Head of caudate nucleus (tissue), 42 donors: ENCODE measurements at regions not wholly inside any gene's neighbourhood (a gene's known extent, or its start where the extent isn't known, plus 50 kb on each side); places are given as distances from the start of the nearest gene placed in this dataset.

Experiments used
- DNase-seq, 42 donors: peaks; one replicate each; pipeline versions ENCODE4 v3.0.0 to v3.0.0-alpha.2; 2020 to 2021; ENCODE audit warnings: mixed read lengths in 7 of 42
- intact Hi-C: fragments of 100-400 bp; cut with DNase I; formaldehyde crosslinking; loops from one replicate; pipeline ENCODE4 v1.15.0; 2022

DNA sequence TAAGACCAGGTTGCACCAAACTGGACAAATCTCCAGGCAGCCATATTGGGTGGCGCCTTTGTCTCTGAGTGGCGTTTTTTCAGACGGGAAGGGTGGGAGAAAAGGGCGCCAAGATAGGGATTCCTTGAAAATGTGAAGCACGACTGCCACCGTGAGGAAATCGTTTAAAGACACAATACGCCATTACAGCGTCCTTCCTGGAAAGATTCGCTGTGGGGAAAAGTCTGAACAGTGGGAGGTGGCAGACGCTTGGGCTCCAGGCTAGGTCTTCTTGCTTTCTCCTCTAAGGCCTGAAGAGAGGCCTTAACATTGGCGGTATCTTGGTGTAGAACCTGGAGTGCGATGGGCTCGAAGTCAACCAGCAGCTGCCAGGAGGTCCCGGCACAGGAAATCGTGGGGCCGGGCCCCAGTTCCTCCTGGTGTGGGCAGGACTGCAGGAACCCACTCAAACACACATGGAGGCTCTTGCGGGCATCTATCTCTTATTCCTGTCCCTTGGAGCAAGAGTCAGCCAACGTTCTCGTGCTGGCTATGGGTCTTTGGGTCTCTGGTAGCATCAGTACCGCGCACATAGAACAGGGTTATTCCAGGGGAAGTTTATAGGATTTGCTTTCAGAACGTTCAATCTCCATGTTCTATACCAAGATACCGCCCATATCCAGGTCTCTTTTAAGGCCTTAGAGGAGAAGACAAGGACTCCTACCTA, 208.8 kb downstream of the OR13H1 start:
- intact Hi-C loops: no loop called here

DNA sequence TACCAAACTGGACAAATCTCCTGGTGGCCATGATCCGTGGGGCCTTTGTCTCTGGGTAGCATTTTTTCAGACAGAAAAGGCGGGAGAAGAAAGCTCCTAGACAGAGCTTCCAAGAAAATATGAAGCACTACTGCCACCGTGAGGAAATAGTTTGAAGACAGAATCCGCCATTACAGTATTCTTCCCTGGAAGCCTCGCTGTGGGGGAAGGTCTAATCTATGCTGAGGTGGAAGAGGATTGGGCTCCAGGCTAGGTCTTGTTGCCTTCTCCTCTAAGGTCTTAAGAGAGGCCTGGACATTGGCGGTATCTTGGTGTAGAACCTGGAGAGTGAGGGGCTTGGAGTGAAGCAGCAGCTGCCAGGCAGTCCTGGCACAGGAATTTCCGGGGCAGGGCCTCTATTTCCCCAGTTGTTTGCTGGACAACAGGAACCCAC, 218.9 kb downstream of the OR13H1 start:
- intact Hi-C loops: no loop called here

More for the DNA sequence above, 208.8 kb downstream of the OR13H1 start:
- DNase-seq: peak in 27 of 42 donors; percentile 44 to 93 (median 82)

DNA sequence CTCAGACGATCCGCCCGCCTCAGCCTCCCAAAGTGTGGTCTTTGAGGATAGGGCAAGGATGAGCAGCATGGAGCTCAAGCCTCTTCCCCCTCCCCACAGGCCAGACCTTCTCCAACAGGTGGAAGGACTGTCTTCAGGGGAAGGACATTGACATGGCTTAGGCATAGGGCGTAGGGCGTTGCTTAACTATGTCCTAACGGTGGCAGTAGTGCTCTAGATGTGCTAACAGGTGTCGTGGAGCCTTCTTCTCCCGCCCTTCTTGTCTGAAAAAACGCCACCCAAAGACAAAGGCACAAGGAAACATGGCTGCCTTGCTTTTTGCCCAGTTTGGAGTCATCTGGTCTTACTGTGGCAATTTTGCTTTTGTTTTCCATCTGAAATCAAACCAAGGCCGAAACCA, 219.8 kb downstream of the OR13H1 start:
- peak in 27 of 42 donors; percentile 26 to 94 (median 81) for DNase-seq

More for the DNA sequence above, 218.9 kb downstream of the OR13H1 start:
- DNase-seq: peak in 24 of 42 donors; percentile 1 to 88 (median 58)

DNA sequence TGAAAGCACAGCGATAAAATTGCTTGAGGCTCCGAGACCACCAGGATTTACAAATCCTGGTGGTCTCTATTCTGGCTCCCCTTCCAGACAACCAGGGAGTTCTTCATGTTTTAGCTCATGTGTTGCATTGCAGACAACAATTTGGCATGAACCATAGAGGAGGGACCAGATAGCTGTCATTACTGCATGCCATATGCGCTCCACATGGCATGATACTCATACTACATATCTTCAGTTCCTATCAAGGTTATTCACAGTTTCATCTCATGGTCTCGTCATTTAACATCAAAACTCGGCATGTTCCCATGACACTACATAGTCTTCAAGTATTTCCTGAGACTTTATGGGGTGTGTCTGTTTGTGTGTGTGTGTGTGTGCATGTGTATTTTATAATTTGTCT, 220.3 kb downstream of the OR13H1 start:
- no peak for DNase-seq
- intact Hi-C loops: no loop called here

More for the DNA sequence above, 219.8 kb downstream of the OR13H1 start:
- intact Hi-C loops: no loop called here

DNA sequence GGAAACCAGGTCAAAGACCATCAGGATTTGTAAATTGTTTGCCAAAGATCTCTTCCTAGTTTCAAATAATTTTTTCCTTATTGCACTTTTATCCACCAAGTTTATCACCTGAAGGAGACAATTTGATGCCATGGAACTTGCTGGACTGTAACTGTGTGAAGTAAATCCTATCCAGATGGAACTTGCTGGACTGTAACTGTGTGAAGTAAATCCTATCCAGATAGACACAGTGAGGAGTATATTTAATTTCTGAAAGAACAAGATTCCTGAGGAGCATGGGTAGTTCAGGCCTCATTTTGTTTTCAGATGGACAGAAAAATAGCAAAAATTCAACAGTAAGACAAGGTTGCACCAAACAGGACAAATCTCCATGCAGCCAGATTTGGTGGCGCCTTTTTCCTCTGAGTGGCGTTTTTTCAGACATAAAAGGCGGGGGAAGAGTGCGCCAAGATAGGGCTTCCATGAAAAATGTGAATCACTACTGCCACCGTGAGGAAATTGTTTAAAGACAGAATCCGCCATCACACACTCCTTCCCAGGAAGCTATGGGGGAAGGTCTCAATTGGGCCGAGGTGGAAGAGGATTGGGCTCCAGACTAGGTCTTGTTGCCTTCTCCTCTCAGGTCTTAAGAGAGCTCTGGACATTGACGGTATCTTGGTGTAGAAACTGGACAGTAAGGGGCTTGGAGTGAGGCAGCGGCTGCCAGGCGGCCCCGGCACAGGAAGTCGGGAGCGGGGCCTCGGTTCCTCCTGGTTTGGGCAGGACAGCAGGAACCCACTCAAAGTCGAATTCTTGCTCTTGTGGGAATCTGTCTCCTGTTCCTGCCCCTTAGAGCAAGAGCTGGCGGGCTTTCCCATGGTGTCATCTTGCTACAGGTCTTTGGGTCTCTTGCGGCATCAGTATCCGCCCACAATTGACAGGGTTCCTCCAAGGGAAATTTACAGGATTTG, 234.7 kb downstream of the OR13H1 start:
- intact Hi-C loops: no loop called here
- DNase-seq: peak in 26 of 42 donors; percentile 32 to 90 (median 74)

DNA sequence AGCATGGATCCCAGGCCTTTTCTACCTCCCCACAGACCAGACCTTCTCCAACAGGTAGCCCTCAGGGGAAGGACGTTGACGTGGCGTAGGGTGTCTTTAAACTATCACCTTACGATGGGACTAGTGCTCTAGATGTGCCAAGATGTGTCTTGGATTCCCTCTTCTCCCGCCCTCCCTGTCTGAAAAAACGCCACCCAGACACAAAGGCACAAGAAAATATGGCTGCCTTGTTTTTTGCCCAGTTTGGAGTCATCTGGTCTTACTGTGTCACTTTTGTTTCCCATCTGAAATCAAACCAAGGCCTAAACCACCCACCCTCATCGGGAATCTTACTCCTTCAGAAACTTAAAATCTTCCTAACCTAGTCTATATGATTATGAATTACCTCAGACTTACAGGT, 235.4 kb downstream of the OR13H1 start:
- intact Hi-C loops: no loop called here

DNA sequence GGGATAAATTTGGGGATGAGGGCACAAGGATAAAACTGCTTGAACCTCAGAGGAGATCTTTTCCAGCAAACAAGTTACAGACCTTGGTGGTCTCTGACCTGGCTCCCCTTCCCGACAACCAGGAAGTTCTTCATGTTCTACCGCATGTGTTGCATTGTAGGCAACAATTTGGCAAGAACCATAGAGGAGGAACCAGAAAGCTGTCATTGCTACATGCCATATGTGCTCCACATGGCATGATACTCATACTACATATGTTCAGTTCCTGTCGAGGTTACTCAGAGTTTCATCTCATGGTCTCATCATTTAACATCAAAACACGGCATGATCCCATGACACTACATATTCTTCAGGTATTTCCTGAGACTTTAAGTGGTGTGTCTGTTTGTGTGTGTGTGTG, 235.9 kb downstream of the OR13H1 start:
- no peak for DNase-seq
- intact Hi-C loops: no loop called here

More for the DNA sequence above, 235.4 kb downstream of the OR13H1 start:
- DNase-seq: no peak

DNA sequence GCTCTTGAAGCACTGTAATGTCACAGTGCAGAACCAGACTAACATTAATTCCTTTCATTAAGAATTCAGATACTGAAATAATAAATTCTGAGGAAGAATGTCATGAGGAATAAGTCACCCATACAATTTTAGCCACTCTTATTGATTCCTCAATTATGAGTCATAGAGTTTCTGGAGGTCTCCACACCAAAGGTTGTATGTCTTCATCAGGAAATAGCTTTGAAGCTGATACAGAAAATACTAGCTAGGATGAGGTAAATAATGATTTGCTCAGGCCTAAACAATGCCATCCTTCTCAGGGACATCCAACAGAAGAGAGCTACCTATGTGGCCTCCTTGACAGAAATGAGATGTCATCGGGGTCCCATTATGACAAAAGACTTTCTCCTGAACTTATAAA, 238.8 kb downstream of the OR13H1 start:
- intact Hi-C loops: no loop called here
- no peak for DNase-seq

DNA sequence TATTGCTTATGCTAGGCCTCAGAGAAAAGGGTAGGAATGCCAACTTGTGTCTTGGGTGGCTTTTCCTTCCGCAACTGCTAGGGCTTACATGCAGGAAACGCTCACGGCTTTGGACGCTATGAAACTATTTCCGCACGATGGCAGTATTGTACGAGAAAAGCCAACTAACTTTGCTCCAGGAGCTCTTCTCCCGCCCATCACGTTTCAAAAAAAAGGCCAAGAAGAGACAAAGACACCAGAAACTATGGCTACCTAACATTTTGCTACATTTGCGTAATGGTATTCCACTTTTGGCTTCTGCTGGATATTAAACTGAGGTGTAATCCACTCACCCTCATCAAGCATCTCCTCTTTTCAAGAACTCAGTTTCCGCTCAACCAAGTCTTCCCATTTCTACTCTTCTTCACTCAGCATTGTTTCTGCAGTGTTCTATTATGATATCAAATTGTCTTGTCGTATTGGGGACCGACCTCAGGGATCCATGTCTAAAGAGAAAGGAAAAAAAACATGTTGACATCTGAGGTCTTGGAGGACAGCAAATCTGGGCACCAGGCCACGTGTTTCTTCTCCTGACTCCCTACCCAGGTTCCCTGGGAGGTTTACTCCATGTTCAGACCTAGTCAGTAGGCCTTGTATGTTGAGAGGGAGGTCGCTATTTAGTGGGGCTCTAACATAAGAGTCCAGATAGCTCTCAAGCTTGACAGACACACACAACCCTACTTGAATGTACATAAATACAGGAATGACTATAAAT, 239.4 kb upstream of the STK26 start:
- intact Hi-C loops: no loop called here
- peak in 27 of 42 donors; percentile 19 to 93 (median 75) for DNase-seq

DNA sequence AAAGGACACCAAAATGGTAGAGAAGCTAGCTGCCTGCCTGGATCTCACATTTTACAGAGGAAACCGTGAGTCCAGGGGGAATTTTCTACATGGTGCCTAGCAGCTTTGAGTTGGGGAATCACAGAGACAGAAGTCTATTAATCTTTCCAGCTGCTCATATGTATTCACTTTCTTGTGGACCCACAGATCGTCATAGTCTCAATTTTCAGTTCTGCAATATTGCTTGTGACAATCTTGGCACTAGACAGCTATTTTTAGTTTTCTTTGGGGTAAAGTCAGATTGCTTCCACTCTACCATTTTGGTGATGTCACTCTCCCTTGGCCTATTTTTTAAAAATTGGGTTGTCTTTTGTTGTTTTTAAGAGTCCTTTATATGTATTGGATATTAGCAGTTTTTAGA, 233.4 kb upstream of the STK26 start:
- DNase-seq: no peak
- intact Hi-C loops: no loop called here

DNA sequence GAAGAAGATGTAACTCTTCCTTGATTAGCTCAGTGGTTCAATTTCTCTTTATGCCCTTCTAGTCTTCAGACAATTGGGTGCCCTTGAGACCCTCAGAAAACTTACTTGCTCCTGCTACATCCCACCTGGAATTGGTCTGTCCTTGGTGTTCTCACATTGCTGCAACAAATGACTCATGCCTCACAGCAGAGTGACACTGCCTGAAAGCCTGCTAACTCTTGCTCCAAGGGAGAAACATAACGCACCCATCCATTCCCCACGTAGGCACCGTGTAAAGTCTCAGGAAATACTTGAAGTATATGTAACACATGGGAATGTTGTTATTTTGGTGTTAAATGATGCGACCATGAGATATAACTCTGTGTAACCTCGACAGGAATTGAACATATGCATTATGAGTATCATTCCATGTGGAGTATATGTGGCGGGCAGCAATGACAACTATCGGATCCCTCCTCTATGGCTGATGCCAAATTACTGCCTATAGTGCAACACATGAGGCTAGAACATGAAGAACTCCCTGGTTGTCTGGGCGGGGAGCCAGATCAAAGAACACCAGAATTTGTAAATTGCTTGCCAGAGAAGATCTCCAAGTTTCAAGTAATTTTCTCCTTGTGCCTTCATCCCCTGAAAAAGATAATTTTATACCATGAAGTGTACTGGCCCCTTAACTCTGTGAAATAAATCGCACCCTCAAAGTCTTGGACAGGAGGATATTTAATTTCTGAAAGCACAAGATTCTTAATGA, 231.3 kb upstream of the STK26 start:
- DNase-seq: no peak

DNA sequence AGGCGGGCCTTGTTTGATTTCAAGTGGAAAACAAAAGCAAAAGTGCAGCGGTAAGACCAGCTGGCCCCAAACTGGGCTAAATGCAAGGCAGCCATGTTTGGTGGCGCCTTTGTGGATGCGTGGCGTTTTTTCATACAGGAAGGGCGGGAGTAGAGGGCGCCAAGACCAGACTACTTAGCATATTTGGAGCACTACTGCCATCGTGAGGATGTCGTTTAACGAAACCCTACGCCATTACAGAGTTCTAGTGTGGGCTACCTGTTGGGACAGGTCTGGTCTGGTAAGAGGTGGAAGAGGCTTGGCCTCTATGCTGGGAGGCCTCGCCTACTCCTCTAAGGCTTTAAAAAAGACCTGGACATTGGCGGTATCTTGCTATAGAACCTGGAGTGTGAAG, 230.7 kb upstream of the STK26 start:
- intact Hi-C loops: no loop called here
- peak in 27 of 42 donors; percentile 71 to 97 (median 88) for DNase-seq

More for the DNA sequence above, 231.3 kb upstream of the STK26 start:
- intact Hi-C loops: no loop called here

DNA sequence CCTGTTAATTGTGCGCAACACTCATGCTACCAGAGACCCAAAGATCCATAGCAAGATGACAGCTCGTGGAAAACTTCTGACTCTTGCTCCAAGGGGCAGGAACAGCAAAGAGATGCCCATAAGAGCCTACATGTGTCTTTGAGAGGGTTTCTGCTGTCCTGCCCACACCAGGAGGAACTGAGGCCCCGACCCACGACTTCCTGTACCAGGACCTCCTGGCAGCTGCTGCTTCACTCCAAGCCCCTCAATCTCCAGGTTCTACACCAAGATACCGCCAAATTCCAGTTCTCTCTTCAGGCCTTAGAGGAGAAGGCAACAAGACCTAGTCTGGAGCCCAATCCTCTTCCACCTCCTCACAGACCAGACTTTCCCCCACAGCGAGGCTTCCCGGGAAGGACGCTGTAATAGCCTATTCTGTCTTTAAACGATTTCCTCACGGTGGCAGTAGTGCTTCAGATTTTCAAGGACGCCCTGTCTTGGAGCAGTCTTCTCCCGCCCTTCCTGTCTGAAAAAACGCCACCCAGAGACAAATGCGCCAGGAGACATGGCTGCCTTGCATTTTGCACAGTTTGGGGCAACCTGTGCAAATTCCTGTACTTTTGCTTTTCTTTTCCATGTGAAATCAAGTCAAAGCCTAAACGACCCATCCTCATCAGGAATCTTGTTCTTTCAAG, 230.2 kb upstream of the STK26 start:
- intact Hi-C loops: no loop called here
- peak in 27 of 42 donors; percentile 63 to 97 (median 88) for DNase-seq

DNA sequence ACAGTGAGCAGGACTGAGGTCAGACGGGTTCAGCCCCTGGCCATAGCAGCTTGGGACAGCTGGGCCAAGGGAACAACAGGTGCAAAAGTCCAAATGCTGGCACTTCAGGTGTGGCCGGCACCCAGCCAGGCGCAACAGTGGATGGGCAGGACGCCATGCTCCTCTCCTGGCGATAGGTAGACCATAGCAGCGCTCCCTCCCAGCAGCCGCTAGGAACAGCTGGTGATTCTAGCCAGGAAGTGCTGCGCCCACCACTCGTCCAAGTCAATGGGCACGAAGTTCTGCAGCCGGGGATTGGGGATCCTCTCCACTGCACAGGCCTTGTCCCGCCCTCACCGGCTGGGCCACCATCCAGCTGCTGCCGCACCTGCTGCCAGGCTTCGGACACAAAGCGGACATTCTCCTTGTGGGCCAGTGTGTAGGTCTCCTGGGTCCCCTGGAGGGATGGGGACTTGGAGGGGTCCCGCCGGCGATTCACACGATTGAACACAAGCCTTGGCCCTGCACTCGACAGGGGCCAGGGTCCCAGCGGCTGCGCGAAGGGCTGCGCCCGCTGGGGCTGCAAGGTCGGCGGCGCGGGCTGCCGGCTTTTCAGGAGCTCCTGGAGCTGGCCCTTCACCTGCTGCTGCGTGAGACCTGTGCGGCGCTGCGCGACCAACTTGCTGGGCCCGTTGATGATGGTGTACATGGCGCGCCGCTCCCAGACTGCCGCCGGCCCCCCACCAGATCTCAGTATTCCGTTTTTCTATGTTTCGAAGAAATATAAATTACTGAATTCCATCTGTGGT, 227.5 kb upstream of the STK26 start:
- DNase-seq: no peak
- intact Hi-C loops: no loop called here

DNA sequence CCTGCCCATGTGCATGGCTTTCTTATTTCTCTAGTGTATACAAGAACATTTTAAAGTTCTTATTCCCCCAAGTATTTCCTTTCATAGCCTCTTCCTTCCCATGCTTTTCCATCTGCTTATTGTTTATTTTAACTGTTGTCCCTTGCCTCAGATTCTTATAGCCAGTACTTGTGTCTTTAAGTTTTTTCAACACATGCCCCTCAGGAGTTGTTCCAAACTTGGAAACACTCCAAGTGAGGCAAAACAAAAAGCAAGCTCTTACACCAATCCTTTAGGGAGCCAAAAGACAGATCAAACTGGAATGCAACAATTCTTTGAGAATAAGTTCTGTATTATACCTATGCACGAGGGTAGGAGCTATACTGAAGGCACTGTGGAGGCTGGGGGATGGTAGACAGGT, 222.0 kb upstream of the STK26 start:
- intact Hi-C loops: no loop called here
- DNase-seq: no peak

DNA sequence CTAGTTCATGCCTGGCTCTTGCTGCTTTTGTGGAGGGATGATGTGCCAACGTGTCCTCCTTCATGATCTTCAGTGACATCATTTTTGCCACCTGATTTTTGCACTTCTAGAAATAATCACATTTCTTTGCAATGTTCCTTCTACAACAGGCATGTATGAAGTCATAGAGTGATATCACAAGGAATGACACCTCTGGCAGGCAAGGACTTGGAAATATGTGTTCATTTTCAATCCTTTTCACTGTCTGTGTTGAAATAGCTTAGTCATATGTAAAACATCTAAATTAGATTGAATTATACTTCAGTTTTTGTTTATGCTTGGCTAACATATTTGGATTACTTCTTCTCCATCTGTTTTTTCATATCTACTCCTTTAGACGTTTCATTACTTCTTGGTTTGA, 221.2 kb upstream of the STK26 start:
- intact Hi-C loops: no loop called here

More for the DNA sequence above, 221.2 kb upstream of the STK26 start:
- no peak for DNase-seq
